ENCODE measurements at regions not wholly inside any gene's neighbourhood (a gene's known extent, or its start where the extent isn't known, plus 50 kb on each side); places are given as distances from the start of the nearest gene placed in this dataset.
"Not testable (repeated sequence)": the region's sequence is repeated elsewhere in the genome, so short reads cannot be mapped to it uniquely, and the experiment has no call there.

DNA sequence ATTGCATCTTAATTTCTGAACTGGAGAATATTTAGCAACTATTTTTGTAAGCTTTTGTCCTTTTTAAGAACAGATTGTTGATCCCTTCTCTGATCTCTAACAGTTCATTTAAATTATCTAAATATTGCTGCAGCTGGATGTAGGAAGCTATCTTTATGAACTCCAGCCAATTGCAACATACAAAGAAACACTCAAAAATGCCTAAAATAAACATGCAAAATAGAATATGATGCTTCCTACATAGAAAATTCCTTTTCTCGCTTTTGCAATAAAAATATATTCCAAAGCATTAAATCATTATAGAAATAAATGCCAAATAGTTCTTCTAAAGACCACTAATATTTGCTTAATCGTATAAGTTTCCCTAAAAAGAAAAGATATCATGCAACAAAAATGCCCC is 218.6 kb downstream of the LURAP1L start:
- no peak for DNase-seq (ENCODE audit: low read depth)

DNA sequence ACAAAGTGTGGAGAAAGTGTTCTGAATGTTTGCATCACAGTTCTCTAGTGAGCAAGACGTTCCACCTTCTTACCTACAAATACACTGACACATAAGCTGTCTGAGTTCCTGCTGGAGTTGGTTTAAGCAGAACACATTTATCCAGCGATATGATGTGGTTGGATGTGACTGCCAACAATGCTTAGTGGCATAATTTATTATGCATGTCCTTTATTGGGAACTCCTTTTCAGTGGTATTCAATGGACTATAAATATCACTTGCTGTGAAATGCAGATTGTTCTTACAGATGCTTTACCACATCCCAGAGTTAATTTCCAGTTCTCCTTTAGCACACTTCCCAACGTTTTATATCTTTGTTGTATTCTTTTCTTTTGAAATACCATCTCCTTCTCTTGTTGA is 222.2 kb downstream of the LURAP1L start:
- DNase-seq (ENCODE audit: low read depth) = no peak

DNA sequence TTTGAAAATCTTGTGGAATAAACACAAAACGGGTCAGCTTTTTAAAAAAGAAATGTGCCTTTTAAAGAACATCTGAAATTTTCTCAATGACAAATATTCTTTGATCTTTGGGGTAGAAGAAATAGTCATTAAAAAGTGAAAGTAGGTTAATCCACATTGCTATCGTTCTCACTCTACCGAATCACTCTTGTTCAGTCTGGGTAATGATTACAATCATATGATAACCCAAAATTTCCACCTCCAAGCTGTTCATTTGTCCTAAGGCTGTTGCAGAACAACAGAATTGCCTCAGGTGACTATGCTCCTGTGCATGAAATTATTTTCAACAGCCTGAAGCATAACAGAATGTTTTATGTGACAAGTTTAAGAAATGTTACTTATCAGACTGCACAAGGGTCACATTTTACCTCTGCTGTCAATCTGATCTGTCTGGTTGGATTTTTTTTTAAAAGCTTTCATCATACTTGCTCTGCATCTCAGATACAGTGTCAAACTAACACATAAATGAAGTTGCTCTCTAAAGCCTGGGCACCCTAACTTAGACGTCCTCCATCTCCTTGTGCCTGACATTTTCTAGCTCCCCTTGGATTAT is 227.3 kb downstream of the LURAP1L start:
- no peak for DNase-seq (ENCODE audit: low read depth)

DNA sequence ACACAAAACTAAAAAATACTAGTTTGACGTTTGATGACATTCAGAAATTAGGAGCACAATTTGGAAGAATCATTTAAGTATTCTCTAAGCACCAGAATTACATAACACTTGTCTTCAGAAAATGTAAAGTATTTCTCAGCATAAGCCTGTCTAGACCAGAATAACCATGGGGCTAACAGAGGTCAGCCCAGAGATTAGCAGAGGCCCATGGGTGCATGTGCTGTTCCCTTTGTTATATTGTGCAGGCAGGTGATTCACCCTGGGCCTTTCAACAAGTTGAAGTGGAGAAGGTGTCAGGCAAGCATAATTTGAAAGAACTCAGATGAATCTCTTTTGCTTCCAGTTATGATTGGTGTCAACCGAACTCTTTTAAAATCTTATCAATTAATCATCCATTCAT is 227.9 kb downstream of the LURAP1L start:
- DNase-seq (ENCODE audit: low read depth) = no peak

DNA sequence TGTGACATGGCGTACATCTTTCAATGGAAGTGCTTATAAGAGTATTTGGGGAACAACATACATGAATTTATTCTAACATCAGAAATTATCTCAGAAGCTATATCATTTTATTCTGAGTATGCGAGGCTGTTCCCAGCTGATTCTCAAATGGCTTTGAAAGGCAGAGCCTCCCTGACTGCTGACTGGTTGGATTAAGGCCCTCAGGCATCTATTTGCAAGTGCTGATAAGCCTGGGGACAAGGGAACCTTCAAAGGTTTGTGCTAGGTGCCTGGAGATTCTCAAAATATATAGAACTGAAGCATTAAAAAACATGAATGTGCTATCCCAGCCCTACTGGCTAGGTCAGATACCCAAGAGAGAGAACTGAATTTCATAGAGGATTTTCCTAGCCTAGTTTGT is 235.1 kb downstream of the LURAP1L start:
- no peak for DNase-seq (ENCODE audit: low read depth)

DNA sequence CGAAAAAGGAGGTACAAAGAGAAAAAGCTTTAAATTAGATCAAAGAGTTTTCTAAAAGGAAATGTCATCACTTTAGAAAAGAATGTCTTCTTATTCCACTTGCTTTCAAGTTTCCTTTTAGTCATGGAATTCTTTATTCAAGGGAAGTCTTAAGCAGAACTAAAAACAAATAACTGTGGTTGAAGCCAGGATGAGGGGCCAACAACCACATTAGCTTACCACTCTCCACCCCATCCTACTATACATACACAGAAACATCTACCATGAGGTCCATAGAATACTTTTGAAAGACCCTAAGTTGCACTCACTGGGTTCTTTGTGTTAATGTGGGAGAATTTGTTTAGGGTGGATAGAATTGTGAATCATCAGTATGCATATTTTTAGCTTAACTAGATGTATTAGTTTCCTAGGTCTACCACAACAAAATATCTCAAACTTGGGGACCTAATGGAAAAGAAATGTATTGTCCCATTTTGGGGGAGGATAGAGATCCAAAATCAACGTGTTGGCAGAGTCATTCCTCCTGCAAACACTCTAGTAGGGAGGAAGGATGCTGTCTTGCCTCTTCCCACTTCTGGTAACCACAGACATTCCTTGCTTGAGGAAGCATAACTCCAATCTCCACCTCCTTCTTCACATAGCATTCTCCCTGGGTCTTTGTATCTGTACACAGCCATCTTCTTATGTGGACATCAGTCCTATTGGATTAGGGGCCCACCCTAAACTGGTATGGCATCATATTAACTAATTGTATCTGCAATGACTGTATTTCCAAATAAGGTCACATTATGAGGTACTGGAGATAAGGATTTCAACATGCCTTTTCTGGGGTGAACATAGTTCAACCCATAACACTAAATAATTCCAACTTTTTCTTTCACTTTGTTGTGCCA is 239.4 kb downstream of the LURAP1L start:
- DNase-seq (ENCODE audit: low read depth) = no peak

DNA sequence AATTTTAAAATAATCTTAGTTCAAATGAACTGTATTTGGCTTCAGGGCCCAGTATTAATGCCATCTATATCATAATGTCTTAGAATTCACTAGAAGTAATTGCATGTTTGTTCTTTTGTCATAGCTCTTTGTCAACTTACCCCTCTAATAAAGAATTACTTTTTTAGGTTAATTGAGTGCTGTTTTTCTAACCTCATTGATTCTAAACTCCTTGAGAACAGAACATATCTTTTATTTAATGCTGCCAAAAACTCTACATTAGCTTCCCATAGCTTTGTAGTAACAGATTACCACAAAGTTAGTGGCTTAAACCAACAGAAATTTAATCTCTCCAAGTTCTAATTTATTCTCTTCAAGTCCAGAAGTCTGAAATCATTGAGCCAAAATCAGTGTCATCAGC is 242.4 kb downstream of the LURAP1L start:
- no peak for DNase-seq (ENCODE audit: low read depth)

DNA sequence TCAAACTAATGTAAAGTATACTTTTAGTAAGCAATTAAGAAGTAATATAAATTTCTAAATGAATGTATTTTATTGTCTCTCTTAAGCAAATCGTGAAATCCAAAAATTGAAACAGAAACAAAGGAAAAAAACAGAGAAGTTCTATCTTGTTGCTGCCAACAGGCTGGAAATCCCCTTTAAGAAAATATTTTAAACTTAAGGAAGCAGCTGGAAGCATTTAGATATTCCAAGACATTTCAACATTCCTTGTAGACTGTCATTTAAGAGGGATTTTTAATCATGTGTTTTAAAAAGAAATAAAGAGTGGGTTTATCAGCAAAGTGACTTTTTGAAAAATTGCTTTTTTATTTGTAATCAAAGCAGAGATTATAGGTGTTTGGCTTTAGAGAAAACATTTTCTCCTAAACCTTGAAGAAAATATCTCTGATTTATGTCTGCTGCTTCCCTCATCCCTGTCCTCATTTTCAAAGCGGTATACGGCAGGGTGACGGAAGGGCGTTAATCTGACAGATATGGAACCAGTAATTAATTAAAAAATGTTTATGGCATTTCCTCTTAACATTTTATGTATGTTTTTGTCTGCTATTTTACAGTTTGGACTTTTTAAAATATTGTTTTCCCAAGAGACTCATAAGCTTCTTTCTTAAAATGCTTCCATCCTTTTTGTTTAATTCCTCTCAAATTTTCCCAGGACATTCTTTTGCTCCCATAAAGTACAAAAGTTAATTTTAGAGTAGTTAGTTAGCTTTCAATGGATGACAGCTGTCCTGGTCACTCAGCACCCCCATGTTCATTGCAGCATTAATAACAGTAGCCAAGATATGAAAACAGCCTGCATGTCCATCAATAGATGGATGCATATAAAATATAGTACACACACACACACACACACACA is 245.6 kb downstream of the LURAP1L start:
- peak; percentile 65 for DNase-seq (ENCODE audit: low read depth)

DNA sequence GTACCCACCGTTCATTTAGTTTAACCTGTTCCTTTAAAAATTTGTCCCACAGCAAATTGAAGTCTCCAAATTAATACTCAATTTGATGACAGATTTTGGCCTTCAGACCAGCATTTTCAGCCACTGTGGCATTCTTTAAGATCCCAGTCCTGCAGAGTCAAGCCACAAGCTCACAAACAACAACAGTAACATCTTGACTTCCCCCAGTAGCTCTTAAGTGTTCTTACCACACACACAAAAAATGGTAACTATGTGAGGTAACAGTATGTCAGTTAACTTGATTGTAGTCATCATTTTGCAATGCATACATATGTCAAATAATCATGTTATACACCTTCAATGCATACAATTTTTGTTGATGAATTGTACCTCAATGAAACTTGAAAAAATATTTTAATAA is 247.9 kb downstream of the LURAP1L start:
- no peak for DNase-seq (ENCODE audit: low read depth)

DNA sequence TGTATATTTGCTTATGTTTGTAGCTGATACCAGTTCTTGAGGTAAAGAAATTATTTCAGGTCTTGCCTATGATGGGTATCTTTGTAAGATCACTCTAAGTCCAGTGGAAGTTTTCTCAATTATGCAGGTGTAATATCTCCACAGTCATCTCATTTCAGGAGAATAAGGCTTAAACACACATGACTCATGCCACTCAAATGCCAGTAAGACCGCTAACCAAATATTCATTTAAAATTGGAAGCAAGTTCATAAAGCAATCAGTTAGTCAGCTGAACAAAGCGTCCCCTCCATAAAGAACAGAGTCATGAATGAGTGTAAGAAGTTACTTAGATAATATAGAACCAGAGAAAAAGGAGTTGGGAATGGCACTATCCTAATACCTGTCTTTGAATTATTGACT is 248.7 kb downstream of the LURAP1L start:
- DNase-seq (ENCODE audit: low read depth) = peak; percentile 60

DNA sequence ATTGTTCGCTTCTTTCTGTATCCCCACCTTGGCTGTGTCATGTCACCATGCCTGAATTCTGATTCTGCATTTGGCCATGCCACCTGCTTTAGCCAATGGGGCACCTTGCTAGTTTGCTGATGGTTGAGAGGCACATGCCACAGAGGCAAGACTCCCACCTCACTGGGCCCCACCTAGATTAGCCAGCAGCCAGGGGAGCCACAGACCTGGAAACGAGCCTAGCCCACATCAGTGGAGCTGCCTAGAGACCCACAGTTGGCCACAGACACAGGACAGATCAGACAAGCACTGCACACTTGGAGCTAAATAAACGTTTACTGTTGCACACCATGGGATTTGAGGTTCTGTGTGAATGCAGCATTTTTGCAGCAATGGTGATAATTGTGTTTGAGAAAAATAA is 252.1 kb downstream of the LURAP1L start:
- no peak for DNase-seq (ENCODE audit: low read depth)

DNA sequence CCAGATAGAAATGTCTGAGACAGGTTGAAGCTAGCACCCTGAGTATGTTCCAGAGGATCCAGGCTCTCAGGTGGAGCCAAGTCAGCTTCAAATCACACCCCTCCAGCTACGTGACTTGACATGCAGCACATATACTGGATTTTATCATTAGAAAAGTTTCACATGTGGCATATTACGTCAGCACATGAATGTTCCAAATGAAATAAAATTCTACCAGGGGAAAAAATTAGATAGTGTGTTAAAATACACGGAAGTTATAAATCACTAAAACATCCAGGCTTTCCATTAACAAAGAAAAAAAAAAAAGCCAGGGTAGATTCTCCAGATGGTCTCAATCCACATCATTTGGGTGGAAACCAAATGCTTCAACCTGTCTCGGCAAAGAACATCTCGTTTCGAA is 251.6 kb downstream of the MPDZ start:
- DNase-seq (ENCODE audit: low read depth) = no peak

DNA sequence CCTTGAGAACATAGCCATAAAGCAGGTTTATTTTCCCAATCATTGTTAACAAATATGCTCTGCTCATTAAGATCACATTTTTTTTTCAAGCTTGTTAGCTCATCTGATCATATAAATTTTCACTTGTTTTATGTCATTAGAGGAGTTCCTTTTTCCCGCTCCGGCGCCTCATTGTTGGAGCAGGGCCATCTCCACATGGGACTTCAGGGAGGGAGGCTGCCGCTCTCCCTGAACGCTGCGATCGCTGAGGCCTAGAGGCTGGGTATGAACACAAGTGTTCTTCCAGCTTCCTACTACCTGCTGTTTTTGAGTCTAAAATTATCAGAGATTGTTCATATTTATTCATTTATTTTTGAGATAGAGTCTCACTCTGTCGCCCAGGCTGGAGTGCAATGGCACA is 246.9 kb downstream of the MPDZ start:
- no peak for DNase-seq (ENCODE audit: low read depth)

DNA sequence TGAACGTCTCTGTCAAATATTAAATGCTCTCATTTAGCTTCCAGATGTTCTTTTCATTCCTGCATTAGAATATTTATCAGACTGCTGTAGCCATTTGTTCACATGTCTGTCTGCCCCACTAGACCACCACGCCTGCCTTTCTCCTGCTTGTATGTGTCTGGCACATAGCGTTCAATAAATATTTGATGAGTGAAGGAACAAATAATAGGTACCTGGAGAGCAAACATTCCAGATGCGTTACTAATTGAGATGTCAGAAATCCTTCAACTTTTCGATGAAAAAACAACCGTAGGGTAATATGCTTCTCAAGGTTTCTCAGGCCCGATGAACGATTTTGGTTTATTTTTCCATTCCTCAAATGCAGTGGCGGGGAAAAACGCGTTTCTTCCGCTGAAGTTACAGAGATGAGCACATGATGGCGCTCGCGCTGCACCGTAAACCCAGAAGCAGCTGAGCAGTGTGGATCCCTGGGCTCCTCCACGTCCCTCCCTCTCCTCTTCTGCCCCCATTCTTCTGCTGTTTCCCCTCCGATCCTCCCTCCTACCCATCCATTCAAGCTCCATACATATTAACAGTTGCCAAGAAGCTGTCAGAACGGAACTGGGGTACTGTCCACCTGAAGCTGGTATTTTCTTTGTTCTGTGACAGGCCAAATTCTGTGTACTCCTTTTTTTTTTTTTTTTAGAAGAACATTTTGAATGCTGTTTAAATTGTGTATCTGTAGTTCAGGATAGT is 245.4 kb downstream of the MPDZ start:
- peak; percentile 45 for DNase-seq (ENCODE audit: low read depth)

DNA sequence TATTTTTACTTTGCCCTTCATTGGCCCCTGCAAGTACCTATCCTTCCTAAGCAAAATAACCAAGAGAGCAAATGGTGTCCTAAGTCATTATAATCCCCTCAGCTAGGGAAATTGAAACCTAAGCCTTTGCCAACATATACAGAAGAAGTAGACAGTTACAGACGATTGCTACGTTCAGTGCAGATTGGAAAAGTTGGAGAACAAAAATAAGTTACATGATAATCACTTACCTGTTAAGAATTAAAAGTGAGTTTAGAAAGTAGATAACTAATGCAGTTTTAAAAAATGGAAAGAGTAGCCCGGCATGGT is 244.8 kb downstream of the MPDZ start:
- DNase-seq (ENCODE audit: low read depth) = no peak

DNA sequence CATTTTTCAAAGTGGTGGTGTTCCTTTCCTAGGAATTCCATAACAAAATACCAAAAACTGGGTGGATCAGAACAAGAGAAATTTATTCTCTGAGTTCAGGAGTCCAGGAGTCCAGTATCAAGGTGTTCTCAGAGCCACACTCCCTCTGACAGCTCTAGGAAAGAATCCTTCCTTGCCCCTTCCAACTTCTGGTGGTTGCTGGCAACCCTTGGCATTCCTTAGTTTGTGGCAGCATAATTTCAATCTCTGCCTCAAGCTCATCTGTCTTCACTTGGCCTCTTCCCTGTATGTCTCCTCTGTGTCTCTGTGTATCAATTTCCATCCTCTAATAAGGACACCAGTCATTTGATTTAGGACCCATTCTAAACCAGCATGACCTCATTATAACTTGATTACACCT is 243.7 kb downstream of the MPDZ start:
- DNase-seq (ENCODE audit: low read depth) = no peak

DNA sequence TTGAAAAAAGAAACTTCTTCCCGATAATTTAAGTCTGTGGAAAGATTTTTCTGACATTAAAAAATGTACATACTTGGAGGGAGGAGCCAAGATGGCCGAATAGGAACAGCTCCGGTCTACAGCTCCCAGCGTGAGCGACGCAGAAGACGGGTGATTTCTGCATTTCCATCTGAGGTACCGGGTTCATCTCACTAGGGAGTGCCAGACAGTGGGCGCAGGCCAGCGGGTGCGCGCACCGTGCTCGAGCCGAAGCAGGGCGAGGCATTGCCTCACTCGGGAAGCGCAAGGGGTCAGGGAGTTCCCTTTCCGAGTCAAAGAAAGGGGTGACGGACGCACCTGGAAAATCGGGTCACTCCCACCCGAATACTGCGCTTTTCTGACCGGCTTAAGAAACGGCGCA is 241.7 kb downstream of the MPDZ start:
- not testable (repeated sequence) for DNase-seq (ENCODE audit: low read depth)

DNA sequence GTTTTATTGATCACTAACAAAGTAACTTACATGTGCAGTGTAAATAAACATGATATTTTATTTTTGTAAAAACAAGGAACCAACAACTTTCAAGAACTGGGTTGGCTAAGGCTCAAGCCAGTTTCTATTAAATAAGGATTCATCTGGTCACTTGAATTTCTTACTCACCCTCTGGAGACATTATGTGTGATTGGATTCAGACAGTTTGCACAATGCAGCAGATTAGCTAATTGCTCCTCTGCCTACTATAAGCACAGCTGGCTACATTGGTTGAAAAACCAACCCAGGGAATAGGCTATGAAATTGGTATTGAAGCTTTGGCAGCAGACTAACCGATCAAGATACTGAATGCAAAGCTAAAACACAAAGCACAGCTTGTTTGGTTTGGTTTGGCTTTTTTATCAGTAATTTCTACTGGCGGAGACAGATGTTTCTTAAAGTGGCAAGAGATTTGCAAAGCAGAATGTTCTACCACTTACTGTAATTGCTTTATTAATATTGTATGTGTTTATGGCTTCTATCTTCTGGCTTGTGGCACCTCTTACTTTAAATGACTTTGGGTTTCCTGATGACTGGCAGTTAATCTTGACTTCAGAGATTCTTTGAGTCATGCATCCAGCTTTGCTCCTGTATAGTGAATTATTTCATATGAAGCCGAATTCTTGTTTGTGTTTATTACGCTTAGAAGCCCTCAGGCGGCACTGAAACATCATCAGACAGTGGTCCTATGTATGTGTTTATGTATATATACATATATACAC is 231.5 kb downstream of the MPDZ start:
- no peak for DNase-seq (ENCODE audit: low read depth)

DNA sequence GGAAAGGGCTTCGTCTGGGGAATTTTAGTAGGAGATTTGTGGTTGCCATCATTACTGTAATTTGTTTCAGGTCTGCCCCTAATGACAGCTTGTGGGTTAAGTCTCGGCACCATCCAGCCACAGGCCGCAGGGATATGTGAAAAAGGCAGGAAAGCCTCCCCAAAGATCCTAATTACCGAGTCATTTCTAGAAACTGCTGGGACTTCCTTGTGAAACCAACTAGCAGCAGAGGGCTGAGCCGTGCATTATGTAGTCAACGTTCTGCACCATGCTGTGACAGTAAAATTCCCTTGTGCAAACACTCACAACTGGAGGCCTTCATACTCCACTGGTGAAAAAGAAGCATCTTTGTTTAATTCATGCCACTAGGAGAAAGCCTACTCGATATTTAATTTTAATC is 230.3 kb downstream of the MPDZ start:
- no peak for DNase-seq (ENCODE audit: low read depth)

DNA sequence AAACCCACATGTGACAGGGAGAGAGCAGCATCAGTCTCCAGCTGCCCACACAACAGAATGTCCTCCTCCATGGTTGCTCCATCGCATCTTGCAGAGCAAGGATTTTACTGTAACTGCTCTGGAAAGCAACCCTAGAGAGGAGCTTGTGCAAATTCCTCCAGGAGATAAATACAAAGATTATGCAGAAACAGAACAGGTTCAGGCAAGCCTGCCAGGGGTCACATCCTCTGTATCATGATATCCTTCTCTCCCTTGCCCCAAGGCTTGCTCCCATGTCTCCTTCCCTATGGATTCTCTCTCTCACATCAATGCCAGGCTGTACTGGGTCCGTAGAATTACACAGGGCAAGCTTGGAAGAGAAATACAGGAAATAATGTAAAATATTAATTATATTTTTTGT is 226.0 kb downstream of the MPDZ start:
- DNase-seq (ENCODE audit: low read depth) = no peak

DNA sequence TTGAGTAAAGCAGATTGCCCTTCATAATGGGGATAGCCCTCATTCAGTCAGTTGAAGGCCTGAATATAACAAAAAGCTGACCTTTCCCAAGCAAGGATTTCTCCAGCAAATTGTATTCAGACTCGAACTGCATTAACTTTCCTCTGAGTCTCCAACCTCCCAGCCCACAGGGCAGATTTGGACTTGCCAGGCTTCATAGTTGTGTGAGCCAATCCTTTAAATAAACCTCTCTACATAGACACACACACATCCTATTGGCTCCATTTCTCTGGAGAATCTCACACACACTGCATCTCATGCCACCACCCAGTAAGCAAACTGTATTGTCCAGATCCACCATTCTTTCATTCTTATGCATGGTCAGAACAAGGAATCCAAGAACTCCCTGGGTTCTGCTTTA is 225.1 kb downstream of the MPDZ start:
- DNase-seq (ENCODE audit: low read depth) = no peak
